Loucy (cell line): ENCODE measurements at regions not wholly inside any gene's neighbourhood (a gene's known extent, or its start where the extent isn't known, plus 50 kb on each side); places are given as distances from the start of the nearest gene placed in this dataset.

Source experiments
- H2AFZ ChIP-seq: fragments of 200-600 bp; sonication (generic); 2 replicates; pipeline ENCODE4 v1.6.0; 2016; ENCODE audit warnings: antibody characterized with exemption, mild to moderate bottlenecking, low read length, moderate library complexity
- H3F3A ChIP-seq: fragments of 200-600 bp; 2 replicates; pipeline ENCODE4 v1.6.0; 2016; ENCODE audit warnings: antibody characterized with exemption, low read depth, mild to moderate bottlenecking
- H3K27me3 ChIP-seq: fragments of 200-600 bp; sonication (generic); 2 replicates; pipeline ENCODE4 v1.6.1; 2014; ENCODE audit warnings: low read length, mild to moderate bottlenecking; ENCODE audit not compliant: insufficient read depth, poor library complexity, severe bottlenecking
- H3K36me3 ChIP-seq: fragments of 200-600 bp; sonication (generic); 2 replicates; pipeline ENCODE4 v1.6.1; 2016; ENCODE audit warnings: low read length; ENCODE audit not compliant: insufficient read depth
- H3K4me1 ChIP-seq: fragments of 200-600 bp; sonication (generic); 2 replicates; pipeline ENCODE4 v1.5.1; 2014; ENCODE audit warnings: low read length, mild to moderate bottlenecking; ENCODE audit not compliant: insufficient read depth, poor library complexity, severe bottlenecking
- H3K4me2 ChIP-seq: fragments of 200-600 bp; sonication (generic); 2 replicates; pipeline ENCODE4 v1.6.0; 2014; ENCODE audit warnings: antibody characterized with exemption, low read length, low read depth, mild to moderate bottlenecking; ENCODE audit not compliant: poor library complexity, severe bottlenecking
- H3K4me3 ChIP-seq: fragments of 200-600 bp; sonication (generic); 2 replicates; pipeline ENCODE4 v1.5.1; 2014; ENCODE audit warnings: low read length, mild to moderate bottlenecking, mixed read lengths; ENCODE audit not compliant: poor library complexity, severe bottlenecking
- H3K79me2 ChIP-seq: fragments of 200-600 bp; sonication (generic); 2 replicates; pipeline ENCODE4 v1.6.1; 2014; ENCODE audit warnings: low read length; ENCODE audit not compliant: insufficient read depth
- H3K9ac ChIP-seq: fragments of 200-600 bp; sonication (generic); 2 replicates; pipeline ENCODE4 v1.6.0; 2014; ENCODE audit warnings: mild to moderate bottlenecking, low read depth, low read length, moderate library complexity; ENCODE audit not compliant: poor library complexity, severe bottlenecking
- H3K9me2 ChIP-seq: fragments of 200-600 bp; sonication (generic); replicated peaks from 2 replicates; pipeline ENCODE4 v1.6.1; 2016; ENCODE audit warnings: low read depth, low read length, mixed read lengths
- H3K9me3 ChIP-seq: fragments of 200-600 bp; sonication (generic); 2 replicates; pipeline ENCODE4 v1.6.1; 2014; ENCODE audit warnings: mild to moderate bottlenecking, antibody characterized with exemption, low read length, low read depth; ENCODE audit not compliant: insufficient read depth
- H4K20me1 ChIP-seq: fragments of 200-600 bp; sonication (generic); 2 replicates; pipeline ENCODE4 v1.6.0; 2014; ENCODE audit warnings: antibody characterized with exemption, low read length, mild to moderate bottlenecking; ENCODE audit not compliant: insufficient read depth, poor library complexity, severe bottlenecking
- EZH2phosphoT487 ChIP-seq: fragments of 200-600 bp; IDR thresholded peaks from 2 replicates; pipeline ENCODE4 v1.6.1; 2018; ENCODE audit warnings: antibody characterized with exemption, mild to moderate bottlenecking, moderate library complexity, borderline replicate concordance
- TF ChIP-seq, protein P1 (sequence below): fragments of 200-600 bp; sonication (generic); conservative IDR thresholded peaks from 2 replicates; pipeline ENCODE4 v1.5.1; 2014; ENCODE audit warnings: mild to moderate bottlenecking, antibody characterized with exemption, low read length

- no peaks in the 10 kb centered on the region for H3K36me3 ChIP-seq
- no peaks in the 10 kb centered on the region for H3F3A ChIP-seq
- no peak overlapping the region for H2AFZ ChIP-seq
- no peaks in the 10 kb centered on the region for H3K4me1 ChIP-seq
- H3K4me3 ChIP-seq = no peak overlapping the region
- no peak overlapping the region for H3K9ac ChIP-seq
- peaks cover 22% of the 10 kb centered on the region; the same call in 1 of the 2 replicates for H3K9me3 ChIP-seq
- H3K9me2 ChIP-seq = no peaks in the 10 kb centered on the region
- H3K79me2 ChIP-seq = no peaks in the 10 kb centered on the region
- TF ChIP-seq, protein P1, sequence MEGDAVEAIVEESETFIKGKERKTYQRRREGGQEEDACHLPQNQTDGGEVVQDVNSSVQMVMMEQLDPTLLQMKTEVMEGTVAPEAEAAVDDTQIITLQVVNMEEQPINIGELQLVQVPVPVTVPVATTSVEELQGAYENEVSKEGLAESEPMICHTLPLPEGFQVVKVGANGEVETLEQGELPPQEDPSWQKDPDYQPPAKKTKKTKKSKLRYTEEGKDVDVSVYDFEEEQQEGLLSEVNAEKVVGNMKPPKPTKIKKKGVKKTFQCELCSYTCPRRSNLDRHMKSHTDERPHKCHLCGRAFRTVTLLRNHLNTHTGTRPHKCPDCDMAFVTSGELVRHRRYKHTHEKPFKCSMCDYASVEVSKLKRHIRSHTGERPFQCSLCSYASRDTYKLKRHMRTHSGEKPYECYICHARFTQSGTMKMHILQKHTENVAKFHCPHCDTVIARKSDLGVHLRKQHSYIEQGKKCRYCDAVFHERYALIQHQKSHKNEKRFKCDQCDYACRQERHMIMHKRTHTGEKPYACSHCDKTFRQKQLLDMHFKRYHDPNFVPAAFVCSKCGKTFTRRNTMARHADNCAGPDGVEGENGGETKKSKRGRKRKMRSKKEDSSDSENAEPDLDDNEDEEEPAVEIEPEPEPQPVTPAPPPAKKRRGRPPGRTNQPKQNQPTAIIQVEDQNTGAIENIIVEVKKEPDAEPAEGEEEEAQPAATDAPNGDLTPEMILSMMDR = no peak
- TF ChIP-seq EZH2phosphoT487 = no peak
- H3K4me2 ChIP-seq = no peak overlapping the region
- no peaks in the 10 kb centered on the region for H3K27me3 ChIP-seq
- H4K20me1 ChIP-seq = no peaks in the 10 kb centered on the region
Observed at GRCh38 chr11:70825893-70826540, 426.4 kb downstream of the SHANK2 start.

- Histone ChIP-seq H3K4me3 (no peak overlapping the region), H2AFZ (no peak overlapping the region), H3K27me3 (no peaks in the 10 kb centered on the region), H3K9me2 (no peaks in the 10 kb centered on the region), H3F3A (no peaks in the 10 kb centered on the region), H3K36me3 (no peaks in the 10 kb centered on the region), H4K20me1 (no peaks in the 10 kb centered on the region), H3K4me2 (no peak overlapping the region), H3K4me1 (no peaks in the 10 kb centered on the region), H3K9me3 (peaks cover 18% of the 10 kb centered on the region; the same call in 1 of the 2 replicates), H3K9ac (no peak overlapping the region), H3K79me2 (no peaks in the 10 kb centered on the region)
- TF ChIP-seq, protein P1 = no peak
- no peak for TF ChIP-seq EZH2phosphoT487
Observed at GRCh38 chr11:70826541-70827335, 425.6 kb downstream of the SHANK2 start.

DNA sequence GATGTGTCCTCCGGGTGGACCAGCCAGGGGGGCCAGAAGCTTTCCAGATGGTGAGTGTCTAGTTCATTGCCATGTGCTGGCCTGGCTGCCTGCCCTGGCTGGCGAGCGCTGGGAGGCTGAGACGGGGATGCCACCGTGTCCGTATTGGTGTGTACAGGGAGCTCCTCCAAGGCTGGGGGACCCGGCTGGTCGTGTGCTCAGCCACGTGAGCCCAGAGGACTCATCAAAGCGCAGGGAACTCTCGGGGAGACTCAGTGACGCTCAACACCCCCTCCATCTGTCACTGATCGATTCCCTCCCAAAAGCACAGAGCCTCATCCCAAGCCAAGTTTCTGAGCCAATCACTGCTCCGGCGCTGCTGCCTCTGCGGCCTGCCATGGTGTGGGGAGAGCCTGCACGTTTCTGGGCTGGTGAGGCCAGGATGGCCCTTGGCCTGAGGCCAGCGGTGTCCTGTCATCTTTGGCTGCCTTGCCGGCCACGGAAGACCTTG is 423.7 kb downstream of the SHANK2 start:
- Histone ChIP-seq H3K27me3 (no peaks in the 10 kb centered on the region), H3K9me3 (peaks cover 12% of the 10 kb centered on the region; the same call in 1 of the 2 replicates)
- no peak for TF ChIP-seq EZH2phosphoT487
- TF ChIP-seq, protein P1 = no peak

More for the DNA sequence above, 423.7 kb downstream of the SHANK2 start:
- Histone ChIP-seq H3K4me3 (no peak overlapping the region), H4K20me1 (no peaks in the 10 kb centered on the region), H3K4me2 (no peak overlapping the region), H3K36me3 (no peaks in the 10 kb centered on the region), H3K9ac (no peak overlapping the region), H3F3A (no peaks in the 10 kb centered on the region), H2AFZ (no peak overlapping the region), H3K4me1 (no peaks in the 10 kb centered on the region), H3K9me2 (no peaks in the 10 kb centered on the region), H3K79me2 (no peaks in the 10 kb centered on the region)
